H1 (cell line): ENCODE measurements at regions not wholly inside any gene's neighbourhood (a gene's known extent, or its start where the extent isn't known, plus 50 kb on each side); places are given as distances from the start of the nearest gene placed in this dataset.

Source experiments
- EZH2 ChIP-seq: fragments of 200-600 bp; sonication (generic); IDR thresholded peaks from 2 replicates; pipeline ENCODE4 v1.7.1; 2012; ENCODE audit warnings: low read depth, mild to moderate bottlenecking, moderate library complexity, low read length, inconsistent platforms; ENCODE audit not compliant: severe bottlenecking
- FOSL1 ChIP-seq: IDR thresholded peaks from 2 replicates; pipeline ENCODE4 v1.6.1; 2011; ENCODE audit warnings: mild to moderate bottlenecking, low read depth, low read length, moderate library complexity; ENCODE audit not compliant: insufficient read depth
- RBBP5 ChIP-seq: IDR thresholded peaks from 2 replicates; pipeline ENCODE4 v1.7.1; 2012; ENCODE audit warnings: low read depth, mild to moderate bottlenecking, inconsistent platforms, low read length, moderate library complexity, borderline replicate concordance
- YY1 ChIP-seq: IDR thresholded peaks from 2 replicates; pipeline ENCODE4 v1.6.1; 2011; ENCODE audit warnings: low read depth, mild to moderate bottlenecking, low read length
- TF ChIP-seq, protein P1 (sequence below), 3 experiments: IDR thresholded peaks; 1 replicate in 2 of 3; 2 replicates in 1 of 3; pipeline versions ENCODE4 v1.5.1 to v1.6.1; 2011; ENCODE audit warnings: low read length in 3 of 3, mild to moderate bottlenecking in 3 of 3, inconsistent platforms in 2 of 3, low read depth in 1 of 3, moderate library complexity in 1 of 3; ENCODE audit not compliant: insufficient read depth in 1 of 3; ENCODE audit errors: control extremely low read depth in 1 of 3

DNA sequence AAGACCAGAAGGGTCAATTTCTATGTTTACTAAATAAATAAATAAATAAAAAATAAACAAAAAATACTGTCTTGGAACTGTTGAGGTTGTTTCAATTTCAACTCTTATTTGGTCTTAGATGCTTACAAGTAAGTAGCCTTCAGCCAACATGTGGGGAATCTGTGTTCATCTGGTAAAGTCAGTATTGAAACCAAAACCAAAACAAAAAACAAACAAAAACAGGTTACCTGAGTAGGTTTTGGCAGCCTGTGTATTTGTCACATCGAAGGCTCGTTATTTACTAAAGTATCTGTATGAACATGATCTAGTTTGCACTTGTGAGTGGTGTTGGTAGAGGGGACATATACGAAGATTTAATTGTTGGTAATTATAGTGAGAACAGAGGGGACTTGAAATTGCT, 471.5 kb downstream of the SLITRK5 start:
- TF ChIP-seq RBBP5 = no peak
- TF ChIP-seq EZH2 = no peak
- TF ChIP-seq, protein P1, sequence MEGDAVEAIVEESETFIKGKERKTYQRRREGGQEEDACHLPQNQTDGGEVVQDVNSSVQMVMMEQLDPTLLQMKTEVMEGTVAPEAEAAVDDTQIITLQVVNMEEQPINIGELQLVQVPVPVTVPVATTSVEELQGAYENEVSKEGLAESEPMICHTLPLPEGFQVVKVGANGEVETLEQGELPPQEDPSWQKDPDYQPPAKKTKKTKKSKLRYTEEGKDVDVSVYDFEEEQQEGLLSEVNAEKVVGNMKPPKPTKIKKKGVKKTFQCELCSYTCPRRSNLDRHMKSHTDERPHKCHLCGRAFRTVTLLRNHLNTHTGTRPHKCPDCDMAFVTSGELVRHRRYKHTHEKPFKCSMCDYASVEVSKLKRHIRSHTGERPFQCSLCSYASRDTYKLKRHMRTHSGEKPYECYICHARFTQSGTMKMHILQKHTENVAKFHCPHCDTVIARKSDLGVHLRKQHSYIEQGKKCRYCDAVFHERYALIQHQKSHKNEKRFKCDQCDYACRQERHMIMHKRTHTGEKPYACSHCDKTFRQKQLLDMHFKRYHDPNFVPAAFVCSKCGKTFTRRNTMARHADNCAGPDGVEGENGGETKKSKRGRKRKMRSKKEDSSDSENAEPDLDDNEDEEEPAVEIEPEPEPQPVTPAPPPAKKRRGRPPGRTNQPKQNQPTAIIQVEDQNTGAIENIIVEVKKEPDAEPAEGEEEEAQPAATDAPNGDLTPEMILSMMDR (IDR thresholded peaks at IDR 0.05; ENCODE audit: control extremely low read depth in 1 of 3, insufficient read depth in 1 of 3, low read depth in 1 of 3, low read length in 3 of 3) = no peak
- TF ChIP-seq YY1 = no peak
- no peak for TF ChIP-seq FOSL1
